Fibroblast of lung (primary cell): ENCODE measurements at regions not wholly inside any gene's neighbourhood (a gene's known extent, or its start where the extent isn't known, plus 50 kb on each side); places are given as distances from the start of the nearest gene placed in this dataset.

ENCODE experiments used
- DNase-seq, 2 donors: peaks; one replicate each; pipeline versions ENCODE4 v3.0.0 to v3.0.0-alpha.2; 2010; ENCODE audit warnings: low read depth in 2 of 2
- H2AFZ ChIP-seq: 2 replicates; pipeline ENCODE4 v1.5.1; 2012; ENCODE audit warnings: low read length, control low read depth, inconsistent platforms
- H3K27ac ChIP-seq: 2 replicates; pipeline ENCODE4 v1.5.1; 2011; ENCODE audit warnings: low read length, control low read depth; ENCODE audit not compliant: insufficient read depth
- H3K27me3 ChIP-seq: 2 replicates; pipeline ENCODE4 v1.5.1; 2011; ENCODE audit warnings: mild to moderate bottlenecking, low read length; ENCODE audit not compliant: control insufficient read depth, insufficient read depth
- H3K36me3 ChIP-seq: 2 replicates; pipeline ENCODE4 v1.5.1; 2011; ENCODE audit warnings: low read length; ENCODE audit not compliant: control insufficient read depth, insufficient read depth
- H3K4me1 ChIP-seq: 2 replicates; pipeline ENCODE4 v1.5.1; 2011; ENCODE audit warnings: low read length; ENCODE audit not compliant: control insufficient read depth, insufficient read depth; ENCODE audit errors: extremely low read depth
- H3K4me2 ChIP-seq: 2 replicates; pipeline ENCODE4 v1.5.1; 2011; ENCODE audit warnings: low read length, control low read depth; ENCODE audit not compliant: insufficient read depth; ENCODE audit errors: extremely low read depth
- H3K4me3 ChIP-seq, 4 experiments: fragments of 200-600 bp in 1 of 4; sonication (generic) in 1 of 4; replicated peaks in 1 of 4; 2 replicates each; pipeline ENCODE4 v1.5.1; 2011 to 2016; ENCODE audit warnings: low read length in 4 of 4, low read depth in 3 of 4, mild to moderate bottlenecking in 3 of 4, control low read depth in 2 of 4, inconsistent platforms in 1 of 4, mixed read lengths in 1 of 4; ENCODE audit not compliant: insufficient read depth in 1 of 4; ENCODE audit errors: control extremely low read depth in 1 of 4
- H3K79me2 ChIP-seq: 2 replicates; pipeline ENCODE4 v1.5.1; 2012; ENCODE audit warnings: mild to moderate bottlenecking, low read length, inconsistent platforms; ENCODE audit not compliant: control insufficient read depth, insufficient read depth
- H3K9ac ChIP-seq: 2 replicates; pipeline ENCODE4 v1.5.1; 2011; ENCODE audit warnings: mild to moderate bottlenecking, low read length, control low read depth; ENCODE audit not compliant: insufficient read depth
- H3K9me3 ChIP-seq: 2 replicates; pipeline ENCODE4 v1.5.1; 2012; ENCODE audit warnings: low read depth, low read length; ENCODE audit not compliant: control insufficient read depth, insufficient read depth
- H4K20me1 ChIP-seq: 2 replicates; pipeline ENCODE4 v1.5.1; 2011; ENCODE audit warnings: low read length; ENCODE audit not compliant: control insufficient read depth, insufficient read depth; ENCODE audit errors: extremely low read depth
- CTCF ChIP-seq, 2 donors: IDR thresholded peaks in 1 of 2; conservative IDR thresholded peaks in 1 of 2; 1 replicate in 1 of 2; 2 replicates in 1 of 2; pipeline ENCODE4 v1.5.1; 2011 to 2012; ENCODE audit warnings: low read length in 2 of 2, control low read depth in 1 of 2, inconsistent platforms in 1 of 2, low read depth in 1 of 2, mild to moderate bottlenecking in 1 of 2
- EZH2 ChIP-seq: IDR thresholded peaks from 2 replicates; pipeline ENCODE4 v1.5.1; 2012; ENCODE audit warnings: low read length, control low read depth, mild to moderate bottlenecking; ENCODE audit errors: missing control alignments

DNA sequence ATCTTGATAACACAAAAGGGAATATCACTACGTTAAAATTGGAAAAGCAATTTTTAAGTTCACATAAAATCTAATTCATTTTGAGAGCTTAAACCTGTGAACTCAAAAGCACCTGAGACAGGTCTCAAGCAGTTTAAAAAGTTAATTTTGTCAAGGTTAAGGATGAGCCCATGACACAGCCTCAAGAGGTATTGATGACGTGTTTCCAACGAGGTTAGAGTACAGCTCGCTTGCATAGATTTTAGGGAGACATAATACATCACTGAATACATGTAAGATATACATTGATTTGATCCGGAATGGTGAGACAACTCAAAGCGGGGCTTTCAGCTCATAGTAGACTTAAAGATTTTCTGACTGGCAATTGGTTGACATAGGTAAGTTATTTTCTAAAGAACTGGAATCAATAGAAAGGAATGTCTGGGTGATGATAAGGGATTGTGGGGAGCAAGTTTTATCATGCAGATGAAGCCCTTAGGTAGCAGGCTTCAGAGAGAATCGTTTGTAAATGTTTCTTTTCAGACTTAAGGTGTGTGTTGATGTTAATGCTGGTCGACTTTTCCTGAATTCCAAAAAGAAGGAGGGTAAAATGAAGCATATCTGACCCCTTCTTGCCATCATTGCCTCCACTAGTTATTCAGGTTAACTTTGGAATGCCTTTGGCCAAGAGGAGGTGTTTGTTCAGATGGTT is 2890.6 kb downstream of the PCDH9 start:
- no peak for DNase-seq
- Histone ChIP-seq H3K9ac (no peak overlapping the region), H4K20me1 (no peaks in the 10 kb centered on the region), H3K27me3 (no peaks in the 10 kb centered on the region), H3K36me3 (no peaks in the 10 kb centered on the region), H3K27ac (no peak overlapping the region), H3K79me2 (no peaks in the 10 kb centered on the region), H3K9me3 (no peaks in the 10 kb centered on the region), H3K4me2 (no peak overlapping the region), H3K4me1 (no peaks in the 10 kb centered on the region), H3K4me3 (no peak overlapping the region), H2AFZ (no peak overlapping the region)
- no peak for TF ChIP-seq EZH2
- TF ChIP-seq CTCF (conservative IDR thresholded peaks at IDR 0.05 in 1 of 2, IDR thresholded peaks at IDR 0.05 in 1 of 2; ENCODE audit: low read depth in 1 of 2, low read length in 2 of 2): no peak

DNA sequence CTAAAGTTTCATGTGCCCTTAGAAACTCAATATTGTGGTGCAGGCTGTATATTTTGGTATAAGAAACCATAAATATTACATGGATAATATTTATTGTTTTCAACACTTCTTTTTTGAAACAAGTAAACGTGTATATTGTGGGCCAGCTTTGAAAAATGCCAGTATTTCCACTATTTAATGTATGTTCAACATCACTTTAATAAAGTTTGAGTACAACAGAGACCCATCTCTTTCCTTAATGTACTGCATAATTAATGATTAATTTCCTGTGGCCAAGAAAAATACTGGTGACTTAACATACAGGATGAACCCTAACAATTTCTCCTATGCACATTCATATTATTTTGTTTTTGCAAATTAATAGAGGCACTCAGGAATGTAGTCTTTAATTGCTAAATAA is 2891.5 kb downstream of the PCDH9 start:
- Histone ChIP-seq H3K4me2 (no peak overlapping the region), H3K9me3 (no peaks in the 10 kb centered on the region), H3K9ac (no peak overlapping the region), H3K36me3 (no peaks in the 10 kb centered on the region), H2AFZ (no peak overlapping the region), H3K79me2 (no peaks in the 10 kb centered on the region), H3K4me3 (no peak overlapping the region), H3K27me3 (no peaks in the 10 kb centered on the region), H3K4me1 (no peaks in the 10 kb centered on the region), H3K27ac (no peak overlapping the region), H4K20me1 (no peaks in the 10 kb centered on the region)
- TF ChIP-seq EZH2: no peak
- no peak for TF ChIP-seq CTCF (conservative IDR thresholded peaks at IDR 0.05 in 1 of 2, IDR thresholded peaks at IDR 0.05 in 1 of 2; ENCODE audit: low read depth in 1 of 2, low read length in 2 of 2)
- DNase-seq: no peak

GRCh38 chr13:64333888-64334287 is 2896.2 kb downstream of the PCDH9 start:
- Histone ChIP-seq H3K36me3 (no peaks in the 10 kb centered on the region), H3K79me2 (no peaks in the 10 kb centered on the region), H3K27me3 (no peaks in the 10 kb centered on the region), H3K4me2 (no peak overlapping the region), H3K9ac (no peak overlapping the region), H3K27ac (no peak overlapping the region), H3K4me1 (no peaks in the 10 kb centered on the region), H3K9me3 (no peaks in the 10 kb centered on the region), H2AFZ (no peak overlapping the region), H4K20me1 (no peaks in the 10 kb centered on the region), H3K4me3 (no peak overlapping the region)
- no peak for DNase-seq
- no peak for TF ChIP-seq EZH2
- TF ChIP-seq CTCF (conservative IDR thresholded peaks at IDR 0.05 in 1 of 2, IDR thresholded peaks at IDR 0.05 in 1 of 2; ENCODE audit: low read depth in 1 of 2, low read length in 2 of 2): no peak
